Neural progenitor cell (in vitro differentiated cells): ENCODE measurements at regions not wholly inside any gene's neighbourhood (a gene's known extent, or its start where the extent isn't known, plus 50 kb on each side); places are given as distances from the start of the nearest gene placed in this dataset.
A peak's percentile ranks its signal among the peaks of the same experiment; 100 is the strongest.

Source experiments
- DNase-seq: peaks from one replicate; pipeline ENCODE4 v3.0.0-alpha.2; 2016; ENCODE audit warnings: low spot score
- H2AFZ ChIP-seq: fragments of 200-600 bp; sonication (generic); replicated peaks from 2 replicates; pipeline ENCODE4 v1.6.1; 2016; ENCODE audit warnings: antibody characterized with exemption
- H3F3A ChIP-seq: fragments of 200-600 bp; sonication (generic); 2 replicates; pipeline ENCODE4 v1.6.1; 2016; ENCODE audit warnings: antibody characterized with exemption, low read depth
- H3K27ac ChIP-seq: fragments of 200-600 bp; sonication (generic); 2 replicates; pipeline ENCODE4 v1.5.1; 2016; ENCODE audit warnings: mild to moderate bottlenecking
- H3K27me3 ChIP-seq: fragments of 200-600 bp; sonication (generic); 2 replicates; pipeline ENCODE4 v1.6.1; 2016; ENCODE audit warnings: mild to moderate bottlenecking, moderate library complexity
- H3K36me3 ChIP-seq: fragments of 200-600 bp; sonication (generic); 2 replicates; pipeline ENCODE4 v1.5.1; 2016
- H3K4me1 ChIP-seq: fragments of 200-600 bp; sonication (generic); 2 replicates; pipeline ENCODE4 v1.6.1; 2016; ENCODE audit warnings: mixed run types
- H3K4me2 ChIP-seq: fragments of 200-600 bp; sonication (generic); 2 replicates; pipeline ENCODE4 v1.6.1; 2016
- H3K4me3 ChIP-seq: fragments of 200-600 bp; sonication (generic); 2 replicates; pipeline ENCODE4 v1.5.1; 2016
- H3K79me2 ChIP-seq: fragments of 200-600 bp; sonication (generic); 2 replicates; pipeline ENCODE4 v1.6.1; 2016; ENCODE audit warnings: low read depth
- H3K9ac ChIP-seq: fragments of 200-600 bp; sonication (generic); 2 replicates; pipeline ENCODE4 v1.6.1; 2016
- H3K9me3 ChIP-seq: fragments of 200-600 bp; sonication (generic); 2 replicates; pipeline ENCODE4 v1.5.1; 2016; ENCODE audit warnings: low read depth
- H4K20me1 ChIP-seq: fragments of 200-600 bp; sonication (generic); 2 replicates; pipeline ENCODE4 v1.6.1; 2016; ENCODE audit warnings: low read depth
- H3K27ac Mint-ChIP-seq: 3 replicates; pipeline ENCODE4 v1.8.0; 2021; ENCODE audit warnings: mixed read lengths
- H3K27me3 Mint-ChIP-seq: 2 replicates; pipeline ENCODE4 v1.8.0; 2022; ENCODE audit warnings: low read depth, mild to moderate bottlenecking, inconsistent platforms, moderate library complexity, mixed read lengths; ENCODE audit not compliant: insufficient read depth
- H3K36me3 Mint-ChIP-seq: 3 replicates; pipeline ENCODE4 v1.8.0; 2021; ENCODE audit warnings: mixed read lengths
- H3K4me1 Mint-ChIP-seq: 3 replicates; pipeline ENCODE4 v1.8.0; 2021; ENCODE audit warnings: mixed read lengths
- H3K4me3 Mint-ChIP-seq: 3 replicates; pipeline ENCODE4 v1.8.0; 2021; ENCODE audit warnings: mild to moderate bottlenecking, moderate library complexity, mixed read lengths
- H3K9me3 Mint-ChIP-seq: 3 replicates; pipeline ENCODE4 v1.8.0; 2020; ENCODE audit warnings: mixed read lengths
- CTCF ChIP-seq: fragments of 200-600 bp; sonication (generic); IDR thresholded peaks from 2 replicates; pipeline ENCODE4 v1.5.1; 2017; ENCODE audit warnings: antibody characterized with exemption, mild to moderate bottlenecking
- EZH2 ChIP-seq: fragments of 200-600 bp; sonication (generic); IDR thresholded peaks from 2 replicates; pipeline ENCODE4 v1.6.1; 2017; ENCODE audit warnings: antibody characterized with exemption, mild to moderate bottlenecking, moderate library complexity
- EZH2phosphoT487 ChIP-seq: fragments of 200-600 bp; sonication (generic); IDR thresholded peaks from 2 replicates; pipeline ENCODE4 v1.6.1; 2017; ENCODE audit warnings: antibody characterized with exemption

GRCh38 chr16:73724503-73724902 lies 572.1 kb upstream of the PSMD7 start:
- no peaks in the 10 kb centered on the region for H4K20me1 ChIP-seq
- H3K9me3 ChIP-seq, result no peaks in the 10 kb centered on the region
- no peak for DNase-seq
- H2AFZ ChIP-seq, result peak overlapping the region; percentile 54
- no peak overlapping the region for H3K4me2 ChIP-seq
- no peak overlapping the region for H3K27ac ChIP-seq
- Mint-ChIP-seq H3K36me3 (no peaks in the 10 kb centered on the region), H3K27ac (no peak overlapping the region), H3K9me3 (no peaks in the 10 kb centered on the region), H3K4me1 (peaks cover 3% of the 10 kb centered on the region), H3K27me3 (peaks cover 5% of the 10 kb centered on the region), H3K4me3 (no peak overlapping the region)
- H3K36me3 ChIP-seq, result no peaks in the 10 kb centered on the region
- TF ChIP-seq EZH2phosphoT487 (no peak), CTCF (no peak), EZH2 (no peak)
- H3K9ac ChIP-seq, result no peak overlapping the region
- no peaks in the 10 kb centered on the region for H3K79me2 ChIP-seq
- H3K4me3 ChIP-seq, result no peak overlapping the region
- no peaks in the 10 kb centered on the region for H3K4me1 ChIP-seq
- no peaks in the 10 kb centered on the region for H3K27me3 ChIP-seq
- no peaks in the 10 kb centered on the region for H3F3A ChIP-seq

GRCh38 chr16:73717266-73717974 lies 579.2 kb upstream of the PSMD7 start:
- Histone ChIP-seq H3K4me1 (peaks cover 16% of the 10 kb centered on the region), H3F3A (peaks cover 7% of the 10 kb centered on the region), H3K36me3 (no peaks in the 10 kb centered on the region), H4K20me1 (no peaks in the 10 kb centered on the region), H3K79me2 (no peaks in the 10 kb centered on the region), H2AFZ (no peak overlapping the region), H3K9ac (no peak overlapping the region), H3K9me3 (no peaks in the 10 kb centered on the region), H3K4me3 (no peak overlapping the region), H3K4me2 (no peak overlapping the region), H3K27ac (no peak overlapping the region), H3K27me3 (no peaks in the 10 kb centered on the region)
- Mint-ChIP-seq H3K4me1 (peaks cover 42% of the 10 kb centered on the region), H3K36me3 (no peaks in the 10 kb centered on the region), H3K27ac (peak overlapping the region; percentile 36), H3K27me3 (peaks cover 7% of the 10 kb centered on the region), H3K9me3 (no peaks in the 10 kb centered on the region), H3K4me3 (no peak overlapping the region)
- no peak for TF ChIP-seq EZH2
- TF ChIP-seq CTCF, result no peak
- TF ChIP-seq EZH2phosphoT487, result no peak
- DNase-seq, result no peak

GRCh38 chr16:73714976-73715375 lies 581.6 kb upstream of the PSMD7 start:
- no peaks in the 10 kb centered on the region for H3K79me2 ChIP-seq
- H3K27me3 Mint-ChIP-seq, result peaks cover 7% of the 10 kb centered on the region
- TF ChIP-seq CTCF, result no peak
- no peak for TF ChIP-seq EZH2
- no peak for TF ChIP-seq EZH2phosphoT487
- no peaks in the 10 kb centered on the region for H3K9me3 ChIP-seq
- H3K4me3 Mint-ChIP-seq, result no peak overlapping the region
- peaks cover 7% of the 10 kb centered on the region for H3F3A ChIP-seq
- peaks cover 18% of the 10 kb centered on the region for H3K4me1 ChIP-seq
- no peak overlapping the region for H3K9ac ChIP-seq
- H3K36me3 ChIP-seq, result no peaks in the 10 kb centered on the region
- no peak overlapping the region for H3K27ac ChIP-seq
- DNase-seq, result no peak
- no peak overlapping the region for H3K4me2 ChIP-seq
- no peaks in the 10 kb centered on the region for H3K27me3 ChIP-seq
- no peaks in the 10 kb centered on the region for H3K9me3 Mint-ChIP-seq
- H3K36me3 Mint-ChIP-seq, result no peaks in the 10 kb centered on the region
- no peaks in the 10 kb centered on the region for H4K20me1 ChIP-seq
- H3K4me1 Mint-ChIP-seq, result peaks cover 61% of the 10 kb centered on the region
- no peak overlapping the region for H3K27ac Mint-ChIP-seq
- H3K4me3 ChIP-seq, result no peak overlapping the region
- peak overlapping the region; percentile 7 for H2AFZ ChIP-seq
